SK-N-MC (cell line): ENCODE measurements at regions not wholly inside any gene's neighbourhood (a gene's known extent, or its start where the extent isn't known, plus 50 kb on each side); places are given as distances from the start of the nearest gene placed in this dataset.

ENCODE experiments used
- EZH2 ChIP-seq: fragments of 200-600 bp; sonication (generic); IDR thresholded peaks from one replicate; pipeline ENCODE4 v1.6.1; 2017; ENCODE audit warnings: antibody characterized with exemption
- FOXP2 ChIP-seq: optimal IDR thresholded peaks from 2 replicates; pipeline ENCODE3; 2011; ENCODE audit warnings: mild to moderate bottlenecking, moderate library complexity; ENCODE audit not compliant: insufficient read depth; ENCODE audit errors: extremely low read length, control extremely low read depth
- POLR2AphosphoS5 ChIP-seq: IDR thresholded peaks from 2 replicates; pipeline ENCODE4 v1.6.1; 2012; ENCODE audit warnings: mild to moderate bottlenecking, low read depth, low read length, borderline replicate concordance

GRCh38 chr6:103079867-103080266, 1686.4 kb downstream of the GRIK2 start:
- no peak for TF ChIP-seq EZH2
- no peak for TF ChIP-seq POLR2AphosphoS5
- no peak for TF ChIP-seq FOXP2
